Stimulated activated naive CD8-positive, alpha-beta T cell treated with anti-CD3 and anti-CD28 coated beads, Interleukin-15, Interleukin-2, amounts not matched to agents 100 U/mL and 50 U/mL, for 24 hours (primary cell): ENCODE measurements at regions not wholly inside any gene's neighbourhood (a gene's known extent, or its start where the extent isn't known, plus 50 kb on each side); places are given as distances from the start of the nearest gene placed in this dataset.

Experiments
- ATAC-seq: fragments of 150-1000 bp; cut with Tn5 transposase; one replicate; pipeline ENCODE4 v1.10.0; 2021
- DNase-seq: peaks from one replicate; pipeline ENCODE4 v3.0.0; 2021

GRCh38 chr7:115127399-115128021 lies 205.6 kb downstream of the MDFIC start:
- ATAC-seq (no peak), DNase-seq (no peak)

GRCh38 chr7:115125750-115126149 lies 203.9 kb downstream of the MDFIC start:
- DNase-seq (no peak), ATAC-seq (no peak)

GRCh38 chr7:115125312-115125711 lies 203.4 kb downstream of the MDFIC start:
- ATAC-seq (no peak), DNase-seq (no peak)

GRCh38 chr7:115124409-115124939 lies 202.6 kb downstream of the MDFIC start:
- no peak for ATAC-seq
- no peak for DNase-seq

GRCh38 chr7:115123441-115123840 lies 201.5 kb downstream of the MDFIC start:
- DNase-seq (no peak), ATAC-seq (no peak)

GRCh38 chr7:115122388-115122787 lies 200.5 kb downstream of the MDFIC start:
- ATAC-seq (no peak), DNase-seq (no peak)

- DNase-seq (no peak), ATAC-seq (no peak)
Observed at GRCh38 chr7:115117748-115118147, 195.9 kb downstream of the MDFIC start.

- DNase-seq (no peak), ATAC-seq (no peak)
Observed at GRCh38 chr7:115116773-115117715, 195.2 kb downstream of the MDFIC start.

GRCh38 chr7:115113776-115114175 lies 191.9 kb downstream of the MDFIC start:
- DNase-seq: no peak
- ATAC-seq: no peak

GRCh38 chr7:115113131-115113530 lies 191.2 kb downstream of the MDFIC start:
- ATAC-seq: no peak
- no peak for DNase-seq

GRCh38 chr7:115110523-115110922 lies 188.6 kb downstream of the MDFIC start:
- no peak for DNase-seq
- no peak for ATAC-seq

- no peak for ATAC-seq
- no peak for DNase-seq
Observed at GRCh38 chr7:115106316-115106715, 184.4 kb downstream of the MDFIC start.

- DNase-seq: no peak
- no peak for ATAC-seq
Observed at GRCh38 chr7:115102738-115103137, 180.8 kb downstream of the MDFIC start.

GRCh38 chr7:115101199-115101598 lies 179.3 kb downstream of the MDFIC start:
- DNase-seq (no peak), ATAC-seq (no peak)

- DNase-seq: no peak
- no peak for ATAC-seq
Observed at GRCh38 chr7:115099906-115100305, 178.0 kb downstream of the MDFIC start.

- DNase-seq (no peak), ATAC-seq (no peak)
Observed at GRCh38 chr7:115097175-115097671, 175.3 kb downstream of the MDFIC start.

GRCh38 chr7:115096262-115096661 lies 174.4 kb downstream of the MDFIC start:
- ATAC-seq (no peak), DNase-seq (no peak)

- no peak for DNase-seq
- ATAC-seq: no peak
Observed at GRCh38 chr7:115094163-115094562, 172.3 kb downstream of the MDFIC start.

- ATAC-seq: no peak
- no peak for DNase-seq
Observed at GRCh38 chr7:115088893-115089292, 167.0 kb downstream of the MDFIC start.

- DNase-seq (no peak), ATAC-seq (no peak)
Observed at GRCh38 chr7:115087437-115087836, 165.5 kb downstream of the MDFIC start.

GRCh38 chr7:115086146-115086841 lies 164.4 kb downstream of the MDFIC start:
- ATAC-seq: no peak

GRCh38 chr7:115085421-115085820 lies 163.5 kb downstream of the MDFIC start:
- ATAC-seq: no peak
- no peak for DNase-seq

More at GRCh38 chr7:115086146-115086841, 164.4 kb downstream of the MDFIC start:
- DNase-seq: no peak
